ENCODE measurements at regions not wholly inside any gene's neighbourhood (a gene's known extent, or its start where the extent isn't known, plus 50 kb on each side); places are given as distances from the start of the nearest gene placed in this dataset.
"Not testable (repeated sequence)": the region's sequence is repeated elsewhere in the genome, so short reads cannot be mapped to it uniquely, and the experiment has no call there.

GRCh38 chr2:89837962-89838625, 1146.6 kb downstream of the RPIA start:
- no peak for DNase-seq (ENCODE audit: low spot score)
- 63% methylated on average over 11 of the region's 11 CpGs for WGBS (ENCODE audit: low lambda C conversion rate, missing lambda C conversion rate)
- no peak overlapping the region for H3K4me2 ChIP-seq
- no peak overlapping the region for H3K4me3 ChIP-seq
- H3K27me3 ChIP-seq, result no peaks in the 10 kb centered on the region
- no peaks in the 10 kb centered on the region for H3K36me3 ChIP-seq (replicated peaks; ENCODE audit: insufficient read depth, low read depth)
- H3K79me2 ChIP-seq, result no peaks in the 10 kb centered on the region
- no peaks in the 10 kb centered on the region for H4K20me1 ChIP-seq (ENCODE audit: insufficient read depth, poor library complexity, severe bottlenecking)
- H3K4me1 ChIP-seq (ENCODE audit: insufficient read depth), result no peaks in the 10 kb centered on the region
- H3K9me3 ChIP-seq (ENCODE audit: low read depth), result peaks cover 46% of the 10 kb centered on the region
- no peak overlapping the region for H3K27ac ChIP-seq
- no peak for TF ChIP-seq CTCF (IDR thresholded peaks at IDR 0.05; ENCODE audit: poor library complexity)
- TF ChIP-seq EZH2 (IDR thresholded peaks at IDR 0.05; ENCODE audit: borderline replicate concordance), result no peak
- TF ChIP-seq EZH2phosphoT487 (IDR thresholded peaks at IDR 0.05; ENCODE audit: low read depth, severe bottlenecking, unreplicated experiment), result no peak
- H3K9me2 ChIP-seq (replicated peaks; ENCODE audit: insufficient read depth), result no peaks in the 10 kb centered on the region
- H2AFZ ChIP-seq, result no peak overlapping the region

- H3K36me3 ChIP-seq (replicated peaks; ENCODE audit: insufficient read depth, low read depth); H4K20me1 ChIP-seq (ENCODE audit: insufficient read depth, poor library complexity, severe bottlenecking); H3K27me3 ChIP-seq; H3K79me2 ChIP-seq; DNase-seq (ENCODE audit: low spot score); H3K9me2 ChIP-seq (replicated peaks; ENCODE audit: insufficient read depth); H2AFZ ChIP-seq; H3K27ac ChIP-seq; H3K4me2 ChIP-seq; H3K4me1 ChIP-seq (ENCODE audit: insufficient read depth); H3K4me3 ChIP-seq: not testable (repeated sequence)
- peaks cover 53% of the 10 kb centered on the region for H3K9me3 ChIP-seq (ENCODE audit: low read depth)
- WGBS (ENCODE audit: low lambda C conversion rate, missing lambda C conversion rate), result 66% methylated on average over 9 of the region's 9 CpGs
These were observed 1148.7 kb downstream of the RPIA start for GRCh38 chr2:89840175-89840574.

GRCh38 chr2:89840781-89841475, 1149.5 kb downstream of the RPIA start:
- not testable (repeated sequence) for H3K79me2 ChIP-seq; H2AFZ ChIP-seq; H3K4me3 ChIP-seq; H3K27me3 ChIP-seq; H3K4me1 ChIP-seq (ENCODE audit: insufficient read depth); H3K9me2 ChIP-seq (replicated peaks; ENCODE audit: insufficient read depth); H3K36me3 ChIP-seq (replicated peaks; ENCODE audit: insufficient read depth, low read depth); DNase-seq (ENCODE audit: low spot score); H3K4me2 ChIP-seq; H4K20me1 ChIP-seq (ENCODE audit: insufficient read depth, poor library complexity, severe bottlenecking); H3K27ac ChIP-seq
- peaks cover 47% of the 10 kb centered on the region for H3K9me3 ChIP-seq (ENCODE audit: low read depth)
- 57% methylated on average over 10 of the region's 10 CpGs for WGBS (ENCODE audit: low lambda C conversion rate, missing lambda C conversion rate)

GRCh38 chr2:89841476-89841840, 1150.0 kb downstream of the RPIA start:
- no peaks in the 10 kb centered on the region for H3K27me3 ChIP-seq
- no peak overlapping the region for H3K4me2 ChIP-seq
- H3K79me2 ChIP-seq, result no peaks in the 10 kb centered on the region
- H4K20me1 ChIP-seq (ENCODE audit: insufficient read depth, poor library complexity, severe bottlenecking), result no peaks in the 10 kb centered on the region
- H3K9me2 ChIP-seq (replicated peaks; ENCODE audit: insufficient read depth), result no peaks in the 10 kb centered on the region
- H3K36me3 ChIP-seq (replicated peaks; ENCODE audit: insufficient read depth, low read depth), result no peaks in the 10 kb centered on the region
- H2AFZ ChIP-seq, result no peak overlapping the region
- TF ChIP-seq EZH2phosphoT487 (IDR thresholded peaks at IDR 0.05; ENCODE audit: low read depth, severe bottlenecking, unreplicated experiment), result no peak
- TF ChIP-seq CTCF (IDR thresholded peaks at IDR 0.05; ENCODE audit: poor library complexity), result no peak
- no peak for TF ChIP-seq EZH2 (IDR thresholded peaks at IDR 0.05; ENCODE audit: borderline replicate concordance)
- no peak overlapping the region for H3K27ac ChIP-seq
- no peak for DNase-seq (ENCODE audit: low spot score)
- H3K4me1 ChIP-seq (ENCODE audit: insufficient read depth), result no peaks in the 10 kb centered on the region
- H3K9me3 ChIP-seq (ENCODE audit: low read depth), result peaks cover 44% of the 10 kb centered on the region
- H3K4me3 ChIP-seq, result no peak overlapping the region
- 64% methylated on average over 3 of the region's 3 CpGs for WGBS (ENCODE audit: low lambda C conversion rate, missing lambda C conversion rate)
